Stimulated activated naive CD8-positive, alpha-beta T cell treated with anti-CD3 and anti-CD28 coated beads, Interleukin-15, Interleukin-2, amounts not matched to agents 100 U/mL and 50 U/mL, for 24 hours (primary cell): ENCODE measurements at regions not wholly inside any gene's neighbourhood (a gene's known extent, or its start where the extent isn't known, plus 50 kb on each side); places are given as distances from the start of the nearest gene placed in this dataset.

Source experiments
- ATAC-seq: fragments of 150-1000 bp; cut with Tn5 transposase; one replicate; pipeline ENCODE4 v1.10.0; 2021
- DNase-seq: peaks from one replicate; pipeline ENCODE4 v3.0.0; 2021

- no peak for ATAC-seq
- DNase-seq = no peak
Measured at GRCh38 chr3:16114429-16114828, 60.1 kb upstream of the GALNT15 start.

DNA sequence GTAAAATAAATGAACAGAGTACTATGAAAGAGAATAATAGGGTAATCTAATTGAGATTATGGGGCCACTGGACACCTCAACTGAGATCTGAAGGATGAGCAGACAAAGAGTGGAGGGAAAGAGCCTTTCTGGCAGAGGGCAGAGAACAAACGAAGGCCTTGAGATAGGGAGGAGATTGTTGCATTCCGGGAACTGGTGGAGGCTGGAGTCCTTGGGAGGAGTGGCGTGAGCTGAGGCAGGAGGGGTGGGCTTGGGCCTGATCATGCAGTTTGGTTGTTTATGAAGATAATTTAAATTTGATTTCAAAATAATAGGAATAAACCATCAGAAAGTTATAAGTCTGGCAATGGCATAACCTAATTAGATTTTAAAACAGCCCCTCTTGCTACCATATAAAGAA is 59.5 kb upstream of the GALNT15 start:
- DNase-seq (no peak), ATAC-seq (no peak)

GRCh38 chr3:16118396-16118795 is 56.1 kb upstream of the GALNT15 start:
- no peak for DNase-seq
- no peak for ATAC-seq

- ATAC-seq (no peak), DNase-seq (no peak)
Measured at GRCh38 chr3:16119887-16120286, 54.6 kb upstream of the GALNT15 start.

DNA sequence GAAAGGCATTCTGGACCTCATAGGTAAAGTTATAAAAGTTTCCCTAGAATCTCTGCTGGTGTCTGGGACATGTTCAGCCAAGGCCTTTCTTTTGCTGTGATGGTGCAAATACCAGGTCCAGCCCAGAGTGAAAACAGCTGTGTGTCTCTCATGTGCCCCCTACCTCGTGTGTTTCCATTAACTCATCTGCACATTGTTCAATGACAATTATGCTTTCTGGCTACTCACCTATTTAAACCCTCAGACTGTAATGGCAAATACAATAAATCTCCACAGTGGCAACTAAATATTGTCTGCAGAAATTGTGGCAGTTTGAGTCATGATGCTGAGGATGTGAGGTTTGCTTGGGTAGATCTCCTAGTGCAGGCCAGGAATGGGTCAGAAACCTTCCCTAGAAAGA is 53.1 kb upstream of the GALNT15 start:
- no peak for DNase-seq
- no peak for ATAC-seq

- no peak for ATAC-seq
- DNase-seq = no peak
Measured at GRCh38 chr3:16122155-16122554, 52.3 kb upstream of the GALNT15 start.

GRCh38 chr3:16122661-16123060 is 51.8 kb upstream of the GALNT15 start:
- no peak for ATAC-seq
- DNase-seq = no peak

DNA sequence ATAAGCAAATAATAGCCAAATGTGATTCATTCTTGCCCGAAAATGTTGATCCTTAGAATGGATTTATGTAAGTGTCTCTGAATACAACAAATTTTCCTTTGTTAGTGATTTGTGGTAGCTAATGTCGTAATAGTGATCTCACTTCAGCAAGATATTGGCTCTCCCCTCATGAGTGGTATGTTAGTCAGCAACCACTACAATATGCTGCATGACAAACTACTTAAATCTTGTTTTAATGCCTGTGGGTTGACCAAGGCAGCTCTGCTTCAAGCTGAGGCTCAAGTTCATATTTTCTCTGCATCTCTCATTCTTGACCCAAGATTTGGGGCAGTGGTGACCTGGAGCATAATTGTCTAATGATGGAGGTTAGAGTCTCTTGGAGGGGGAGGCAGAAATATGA is 49.8 kb upstream of the GALNT15 start:
- DNase-seq (no peak), ATAC-seq (peak; percentile 65)
